HCT116 (cell line): ENCODE measurements at regions not wholly inside any gene's neighbourhood (a gene's known extent, or its start where the extent isn't known, plus 50 kb on each side); places are given as distances from the start of the nearest gene placed in this dataset.

ENCODE experiments used
- ATAC-seq: fragments of 200-7000 bp; cut with Tn5 transposase; 2 replicates; pipeline ENCODE4 v1.9.1; 2020; ENCODE audit warnings: mild to moderate bottlenecking, moderate library complexity
- BruUV-seq: library from RNA; stranded (reverse); fragments of 400-500 nt; replicated peaks from 2 replicates; lab custom pipeline; 2021; lab: Mats Ljungman, UMichigan
- CTCF ChIA-PET: fragments of 300-600 bp; sonication (Branson Sonifier 250); formaldehyde crosslinking; loops from one replicate; lab custom pipeline; 2021; ENCODE audit warnings: antibody characterized with exemption; lab: Charles Lee
- POLR2A ChIA-PET: fragments of 300-600, 350-600 bp; sonication (Branson Sonifier 250); formaldehyde crosslinking; loops from one replicate; lab custom pipeline; 2021; ENCODE audit warnings: antibody characterized with exemption; lab: Charles Lee
- RAD21 ChIA-PET, 2 experiments: fragments of 300-600 bp; sonication (Branson Sonifier 250); formaldehyde crosslinking; loops; one replicate each; lab custom pipeline; 2023; ENCODE audit warnings: low total read pairs in 2 of 2; ENCODE audit not compliant: uncharacterized antibody in 2 of 2, unreplicated experiment in 2 of 2, low non-redundant PET in 1 of 2; lab: Charles Lee
- DNase-seq: peaks from one replicate; pipeline ENCODE4 v3.0.0-alpha.2; 2010; ENCODE audit warnings: low read depth, low spot score
- H2AFZ ChIP-seq: fragments of 200-600 bp; shearing (Covaris generic), sonication (generic); 2 replicates; pipeline ENCODE4 v1.6.1; 2017; ENCODE audit warnings: low read depth, mixed run types, mixed read lengths, antibody characterized with exemption, low read length; ENCODE audit not compliant: poor library complexity, severe bottlenecking
- H3K27ac ChIP-seq: 2 replicates; pipeline ENCODE4 v1.5.1; 2012; ENCODE audit warnings: low read depth, low read length
- H3K27me3 ChIP-seq: fragments of 200-600 bp; sonication (generic); 2 replicates; pipeline ENCODE4 v1.6.1; 2016; ENCODE audit warnings: mixed run types, low read length, mixed read lengths; ENCODE audit not compliant: insufficient read depth
- H3K36me3 ChIP-seq, 2 experiments: fragments of 200-500 bp in 1 of 2; fragments of 200-600 bp in 1 of 2; sonication (Bioruptor generic) in 1 of 2; sonication (generic) in 1 of 2; 2 replicates each; pipeline versions ENCODE4 v1.5.1 to v1.6.1; 2014 to 2016; ENCODE audit warnings: low read length in 2 of 2, inconsistent platforms in 1 of 2, mixed read lengths in 1 of 2, mixed run types in 1 of 2; ENCODE audit not compliant: insufficient read depth in 2 of 2, control insufficient read depth in 1 of 2
- H3K4me1 ChIP-seq, 2 experiments: fragments of 200-600 bp in 1 of 2; sonication (generic) in 1 of 2; 2 replicates each; pipeline versions ENCODE4 v1.5.1 to v1.6.1; 2012 to 2017; ENCODE audit warnings: low read length in 2 of 2, inconsistent platforms in 1 of 2, mild to moderate bottlenecking in 1 of 2, mixed read lengths in 1 of 2, mixed run types in 1 of 2, moderate library complexity in 1 of 2; ENCODE audit not compliant: insufficient read depth in 2 of 2, control insufficient read depth in 1 of 2
- H3K4me2 ChIP-seq: fragments of 200-600 bp; sonication (generic); 2 replicates; pipeline ENCODE4 v1.6.1; 2017; ENCODE audit warnings: mixed run types, low read length, mixed read lengths
- H3K4me3 ChIP-seq, 2 experiments: fragments of 200-600 bp in 1 of 2; sonication (generic) in 1 of 2; replicated peaks in 1 of 2; 2 replicates each; pipeline ENCODE4 v1.5.1; 2011 to 2016; ENCODE audit warnings: low read length in 2 of 2, control low read depth in 1 of 2, low read depth in 1 of 2, mild to moderate bottlenecking in 1 of 2, mixed read lengths in 1 of 2, mixed run types in 1 of 2
- H3K79me2 ChIP-seq: fragments of 200-600 bp; sonication (generic); 2 replicates; pipeline ENCODE4 v1.6.1; 2017; ENCODE audit warnings: mild to moderate bottlenecking, mixed run types, low read length, moderate library complexity, mixed read lengths; ENCODE audit not compliant: insufficient read depth
- H3K9ac ChIP-seq: fragments of 200-600 bp; sonication (generic); 2 replicates; pipeline ENCODE4 v1.6.1; 2016; ENCODE audit warnings: low read length, mixed read lengths
- H3K9me2 ChIP-seq: fragments of 200-600 bp; sonication (generic), shearing (Covaris generic); 2 replicates; pipeline ENCODE4 v1.6.1; 2017; ENCODE audit warnings: mixed run types, mild to moderate bottlenecking, moderate library complexity; ENCODE audit not compliant: insufficient read depth
- H3K9me3 ChIP-seq, 2 experiments: fragments of 200-500 bp in 1 of 2; fragments of 200-600 bp in 1 of 2; sonication (Bioruptor generic) in 1 of 2; sonication (generic) in 1 of 2; 2 replicates each; pipeline ENCODE4 v1.6.1; 2014 to 2017; ENCODE audit warnings: low read length in 2 of 2, mixed read lengths in 2 of 2, inconsistent platforms in 1 of 2, low read depth in 1 of 2, mild to moderate bottlenecking in 1 of 2, mixed run types in 1 of 2, moderate library complexity in 1 of 2; ENCODE audit not compliant: control insufficient read depth in 1 of 2, insufficient read depth in 1 of 2
- H4K20me1 ChIP-seq: fragments of 200-600 bp; sonication (generic), shearing (Covaris generic); 2 replicates; pipeline ENCODE4 v1.6.1; 2017; ENCODE audit warnings: mixed run types, mild to moderate bottlenecking, moderate library complexity; ENCODE audit not compliant: insufficient read depth
- CBX3 ChIP-seq: IDR thresholded peaks from 2 replicates; pipeline ENCODE4 v1.6.1; 2012; ENCODE audit warnings: low read depth
- CEBPB ChIP-seq: IDR thresholded peaks from 2 replicates; pipeline ENCODE4 v1.6.1; 2012; ENCODE audit warnings: low read depth
- EGR1 ChIP-seq: IDR thresholded peaks from 2 replicates; pipeline ENCODE4 v1.6.1; 2012; ENCODE audit warnings: low read depth
- ELF1 ChIP-seq: IDR thresholded peaks from 2 replicates; pipeline ENCODE4 v1.6.1; 2012; ENCODE audit warnings: low read depth, borderline replicate concordance
- FOSL1 ChIP-seq: IDR thresholded peaks from 2 replicates; pipeline ENCODE4 v1.6.1; 2012; ENCODE audit warnings: low read depth
- JUND ChIP-seq: IDR thresholded peaks from 2 replicates; pipeline ENCODE4 v1.6.1; 2012
- POLR2AphosphoS5 ChIP-seq: IDR thresholded peaks from 2 replicates; pipeline ENCODE4 v1.6.1; 2011; ENCODE audit warnings: mild to moderate bottlenecking, low read depth, low read length, moderate library complexity
- RAD21 ChIP-seq: IDR thresholded peaks from 2 replicates; pipeline ENCODE4 v1.6.1; 2012; ENCODE audit warnings: low read depth, mild to moderate bottlenecking
- SIN3A ChIP-seq: IDR thresholded peaks from 2 replicates; pipeline ENCODE4 v1.6.1; 2012; ENCODE audit warnings: low read depth
- SP1 ChIP-seq: IDR thresholded peaks from 2 replicates; pipeline ENCODE4 v1.6.1; 2012; ENCODE audit warnings: low read depth
- SRF ChIP-seq: IDR thresholded peaks from 2 replicates; pipeline ENCODE4 v1.6.1; 2012; ENCODE audit warnings: low read depth
- TCF7L2 ChIP-seq: IDR thresholded peaks from 2 replicates; pipeline ENCODE4 v1.7.0; 2011; ENCODE audit warnings: borderline replicate concordance, inconsistent platforms; ENCODE audit not compliant: insufficient read depth, insufficient read length; ENCODE audit errors: extremely low read depth
- ZBTB33 ChIP-seq: IDR thresholded peaks from 2 replicates; pipeline ENCODE4 v1.6.1; 2011; ENCODE audit warnings: mild to moderate bottlenecking, low read length, moderate library complexity; ENCODE audit not compliant: insufficient replicate concordance; ENCODE audit errors: extremely low read depth
- ZFX ChIP-seq: fragments of 450-650 bp; IDR thresholded peaks from 2 replicates; pipeline ENCODE4 v1.6.1; 2017
- ZNF274 ChIP-seq: fragments of 200-500 bp; sonication (Bioruptor generic); IDR thresholded peaks from 2 replicates; pipeline ENCODE4 v1.6.1; 2014; ENCODE audit warnings: mild to moderate bottlenecking, low read depth, low read length, inconsistent platforms
- intact Hi-C: fragments of 100-400 bp; cut with micrococcal nuclease; formaldehyde crosslinking; loops from 2 replicates; pipeline ENCODE4 v1.10.0; 2022
- TF ChIP-seq, protein P1 (sequence below): IDR thresholded peaks from 2 replicates; pipeline ENCODE4 v1.6.1; 2012
- TF ChIP-seq, protein P2 (sequence below), 3 experiments: fragments of 200-600 bp in 1 of 3; sonication (generic) in 1 of 3; IDR thresholded peaks in 2 of 3; conservative IDR thresholded peaks in 1 of 3; 2 replicates each; pipeline ENCODE4 v1.5.1; 2012 to 2017; ENCODE audit warnings: low read depth in 2 of 3, low read length in 2 of 3, antibody characterized with exemption in 1 of 3, borderline replicate concordance in 1 of 3, control low read depth in 1 of 3, mild to moderate bottlenecking in 1 of 3, mixed read lengths in 1 of 3, mixed run types in 1 of 3, moderate library complexity in 1 of 3; ENCODE audit not compliant: insufficient read depth in 1 of 3
- TF ChIP-seq, protein P3 (sequence below): IDR thresholded peaks from 2 replicates; pipeline ENCODE4 v1.6.1; 2012
- TF ChIP-seq, protein P4 (sequence below): IDR thresholded peaks from 2 replicates; pipeline ENCODE4 v1.6.1; 2012; ENCODE audit warnings: low read depth

DNA sequence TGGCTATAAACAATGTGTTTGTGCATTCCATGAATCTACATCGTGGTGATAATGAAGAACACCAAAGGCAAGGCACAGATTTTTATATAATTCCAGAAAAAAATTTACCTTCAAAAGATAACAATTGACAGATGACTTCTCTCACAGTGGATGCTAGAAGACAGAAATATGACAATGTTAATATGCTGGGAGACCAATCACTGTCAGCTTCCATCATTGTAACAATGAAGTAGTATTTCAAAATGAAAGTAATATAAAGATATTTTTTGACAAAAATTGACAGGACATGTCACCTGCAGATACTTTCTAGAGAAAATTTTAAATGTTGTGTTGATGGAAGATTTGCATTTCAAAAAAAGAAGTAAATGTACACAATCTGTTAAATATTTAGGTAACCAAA is 1925.9 kb upstream of the LRRTM1 start:
- TF ChIP-seq EGR1: no peak
- no peak for TF ChIP-seq JUND
- no peak for TF ChIP-seq CEBPB
- TF ChIP-seq, protein P1, sequence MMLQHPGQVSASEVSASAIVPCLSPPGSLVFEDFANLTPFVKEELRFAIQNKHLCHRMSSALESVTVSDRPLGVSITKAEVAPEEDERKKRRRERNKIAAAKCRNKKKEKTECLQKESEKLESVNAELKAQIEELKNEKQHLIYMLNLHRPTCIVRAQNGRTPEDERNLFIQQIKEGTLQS: no peak
- TF ChIP-seq, protein P2, sequence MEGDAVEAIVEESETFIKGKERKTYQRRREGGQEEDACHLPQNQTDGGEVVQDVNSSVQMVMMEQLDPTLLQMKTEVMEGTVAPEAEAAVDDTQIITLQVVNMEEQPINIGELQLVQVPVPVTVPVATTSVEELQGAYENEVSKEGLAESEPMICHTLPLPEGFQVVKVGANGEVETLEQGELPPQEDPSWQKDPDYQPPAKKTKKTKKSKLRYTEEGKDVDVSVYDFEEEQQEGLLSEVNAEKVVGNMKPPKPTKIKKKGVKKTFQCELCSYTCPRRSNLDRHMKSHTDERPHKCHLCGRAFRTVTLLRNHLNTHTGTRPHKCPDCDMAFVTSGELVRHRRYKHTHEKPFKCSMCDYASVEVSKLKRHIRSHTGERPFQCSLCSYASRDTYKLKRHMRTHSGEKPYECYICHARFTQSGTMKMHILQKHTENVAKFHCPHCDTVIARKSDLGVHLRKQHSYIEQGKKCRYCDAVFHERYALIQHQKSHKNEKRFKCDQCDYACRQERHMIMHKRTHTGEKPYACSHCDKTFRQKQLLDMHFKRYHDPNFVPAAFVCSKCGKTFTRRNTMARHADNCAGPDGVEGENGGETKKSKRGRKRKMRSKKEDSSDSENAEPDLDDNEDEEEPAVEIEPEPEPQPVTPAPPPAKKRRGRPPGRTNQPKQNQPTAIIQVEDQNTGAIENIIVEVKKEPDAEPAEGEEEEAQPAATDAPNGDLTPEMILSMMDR (IDR thresholded peaks at IDR 0.05 in 2 of 3, conservative IDR thresholded peaks at IDR 0.05 in 1 of 3; ENCODE audit: borderline replicate concordance in 1 of 3, insufficient read depth in 1 of 3, low read depth in 2 of 3, low read length in 2 of 3): no peak
- TF ChIP-seq TCF7L2: no peak
- no peak for TF ChIP-seq ZFX
- TF ChIP-seq, protein P3, sequence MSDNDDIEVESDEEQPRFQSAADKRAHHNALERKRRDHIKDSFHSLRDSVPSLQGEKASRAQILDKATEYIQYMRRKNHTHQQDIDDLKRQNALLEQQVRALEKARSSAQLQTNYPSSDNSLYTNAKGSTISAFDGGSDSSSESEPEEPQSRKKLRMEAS: no peak
- TF ChIP-seq POLR2AphosphoS5: no peak
- no peak for TF ChIP-seq ZNF274
- TF ChIP-seq SRF: no peak
- TF ChIP-seq CBX3: no peak
- TF ChIP-seq SP1: no peak
- TF ChIP-seq FOSL1: no peak
- no peak for TF ChIP-seq ZBTB33
- TF ChIP-seq RAD21: no peak
- TF ChIP-seq, protein P4, sequence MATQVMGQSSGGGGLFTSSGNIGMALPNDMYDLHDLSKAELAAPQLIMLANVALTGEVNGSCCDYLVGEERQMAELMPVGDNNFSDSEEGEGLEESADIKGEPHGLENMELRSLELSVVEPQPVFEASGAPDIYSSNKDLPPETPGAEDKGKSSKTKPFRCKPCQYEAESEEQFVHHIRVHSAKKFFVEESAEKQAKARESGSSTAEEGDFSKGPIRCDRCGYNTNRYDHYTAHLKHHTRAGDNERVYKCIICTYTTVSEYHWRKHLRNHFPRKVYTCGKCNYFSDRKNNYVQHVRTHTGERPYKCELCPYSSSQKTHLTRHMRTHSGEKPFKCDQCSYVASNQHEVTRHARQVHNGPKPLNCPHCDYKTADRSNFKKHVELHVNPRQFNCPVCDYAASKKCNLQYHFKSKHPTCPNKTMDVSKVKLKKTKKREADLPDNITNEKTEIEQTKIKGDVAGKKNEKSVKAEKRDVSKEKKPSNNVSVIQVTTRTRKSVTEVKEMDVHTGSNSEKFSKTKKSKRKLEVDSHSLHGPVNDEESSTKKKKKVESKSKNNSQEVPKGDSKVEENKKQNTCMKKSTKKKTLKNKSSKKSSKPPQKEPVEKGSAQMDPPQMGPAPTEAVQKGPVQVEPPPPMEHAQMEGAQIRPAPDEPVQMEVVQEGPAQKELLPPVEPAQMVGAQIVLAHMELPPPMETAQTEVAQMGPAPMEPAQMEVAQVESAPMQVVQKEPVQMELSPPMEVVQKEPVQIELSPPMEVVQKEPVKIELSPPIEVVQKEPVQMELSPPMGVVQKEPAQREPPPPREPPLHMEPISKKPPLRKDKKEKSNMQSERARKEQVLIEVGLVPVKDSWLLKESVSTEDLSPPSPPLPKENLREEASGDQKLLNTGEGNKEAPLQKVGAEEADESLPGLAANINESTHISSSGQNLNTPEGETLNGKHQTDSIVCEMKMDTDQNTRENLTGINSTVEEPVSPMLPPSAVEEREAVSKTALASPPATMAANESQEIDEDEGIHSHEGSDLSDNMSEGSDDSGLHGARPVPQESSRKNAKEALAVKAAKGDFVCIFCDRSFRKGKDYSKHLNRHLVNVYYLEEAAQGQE: no peak
- no peak for TF ChIP-seq SIN3A
- TF ChIP-seq ELF1: no peak
- H3K9me2 ChIP-seq: no peaks in the 10 kb centered on the region
- ChIA-PET CTCF (no interaction called here), RAD21 (no interaction called here), POLR2A (no interaction called here)
- H3K9ac ChIP-seq: no peak overlapping the region
- ATAC-seq (no peak), DNase-seq (no peak)
- H3K4me3 ChIP-seq: no peak overlapping the region
- no peaks in the 10 kb centered on the region for H3K79me2 ChIP-seq
- intact Hi-C loops: no loop called here
- H3K27ac ChIP-seq: no peak overlapping the region
- BruUV-seq: no TSS peak
- no peak overlapping the region for H2AFZ ChIP-seq
- H3K27me3 ChIP-seq: no peaks in the 10 kb centered on the region
- no peak overlapping the region for H3K4me2 ChIP-seq
- no peaks in the 10 kb centered on the region for H3K36me3 ChIP-seq
- H3K4me1 ChIP-seq: no peaks in the 10 kb centered on the region
- no peaks in the 10 kb centered on the region for H3K9me3 ChIP-seq
- H4K20me1 ChIP-seq: no peaks in the 10 kb centered on the region
